GM12878 (cell line): ENCODE measurements at regions not wholly inside any gene's neighbourhood (a gene's known extent, or its start where the extent isn't known, plus 50 kb on each side); places are given as distances from the start of the nearest gene placed in this dataset.

Experiments used
- ASH2L ChIP-seq: fragments of 300-600, 200-600 bp; sonication (generic); IDR thresholded peaks from 2 replicates; pipeline ENCODE4 v1.6.1; 2017; ENCODE audit warnings: low read depth, mild to moderate bottlenecking, borderline replicate concordance
- ATF7 ChIP-seq: fragments of 450-650 bp; IDR thresholded peaks from 2 replicates; pipeline ENCODE4 v1.6.1; 2016; ENCODE audit warnings: low read depth, mild to moderate bottlenecking
- BMI1 ChIP-seq: fragments of 450-650 bp; IDR thresholded peaks from 2 replicates; pipeline ENCODE4 v1.6.1; 2016; ENCODE audit warnings: mild to moderate bottlenecking, moderate library complexity, borderline replicate concordance
- CTCF ChIP-seq, 3 experiments: IDR thresholded peaks in 2 of 3; conservative IDR thresholded peaks in 1 of 3; 2 replicates each; pipeline ENCODE4 v1.5.1; 2011; ENCODE audit warnings: low read depth in 3 of 3, low read length in 3 of 3, mild to moderate bottlenecking in 3 of 3, control low read depth in 2 of 3, moderate library complexity in 2 of 3, inconsistent platforms in 1 of 3, mixed read lengths in 1 of 3; ENCODE audit not compliant: control insufficient read depth in 2 of 3, insufficient read depth in 1 of 3; ENCODE audit errors: extremely low read depth in 1 of 3
- E2F4 ChIP-seq: IDR thresholded peaks from 2 replicates; pipeline ENCODE4 v1.6.1; 2012; ENCODE audit warnings: low read depth, low read length, improper control_type of control experiment
- FOXM1 ChIP-seq: IDR thresholded peaks from 2 replicates; pipeline ENCODE4 v1.6.1; 2012; ENCODE audit warnings: low read depth, mild to moderate bottlenecking, inconsistent platforms, low read length, moderate library complexity
- HDAC6 ChIP-seq: fragments of 200-600 bp; sonication (generic); IDR thresholded peaks from one replicate; pipeline ENCODE4 v1.8.0; 2017; ENCODE audit warnings: antibody characterized with exemption; ENCODE audit not compliant: unreplicated experiment
- IRF5 ChIP-seq: fragments of 450-650 bp; IDR thresholded peaks from 2 replicates; pipeline ENCODE4 v1.6.1; 2017; ENCODE audit warnings: borderline replicate concordance
- KDM1A ChIP-seq: fragments of 200-600 bp; sonication (generic); IDR thresholded peaks from 2 replicates; pipeline ENCODE4 v1.6.1; 2016; ENCODE audit warnings: borderline replicate concordance
- NFYB ChIP-seq: IDR thresholded peaks from 2 replicates; pipeline ENCODE4 v1.6.1; 2011; ENCODE audit warnings: low read depth, mild to moderate bottlenecking, low read length, improper control_type of control experiment, moderate library complexity; ENCODE audit not compliant: insufficient read depth
- NR2C2 ChIP-seq: IDR thresholded peaks from 2 replicates; pipeline ENCODE4 v1.6.1; 2011; ENCODE audit warnings: borderline replicate concordance, low read depth; ENCODE audit not compliant: control insufficient read depth, insufficient read length
- NR2F1 ChIP-seq: fragments of 450-650 bp; conservative IDR thresholded peaks from 2 replicates; pipeline ENCODE4 v1.6.1; 2017; ENCODE audit warnings: mild to moderate bottlenecking
- PBX3 ChIP-seq: IDR thresholded peaks from 2 replicates; pipeline ENCODE4 v1.6.1; 2011; ENCODE audit warnings: mild to moderate bottlenecking, low read depth, low read length, moderate library complexity; ENCODE audit not compliant: insufficient replicate concordance
- PML ChIP-seq: IDR thresholded peaks from 2 replicates; pipeline ENCODE4 v1.6.1; 2012; ENCODE audit warnings: low read length, inconsistent platforms
- POLR2A ChIP-seq: IDR thresholded peaks from 2 replicates; pipeline ENCODE4 v1.6.1; 2011; ENCODE audit warnings: low read depth, mild to moderate bottlenecking, low read length
- POLR2AphosphoS5 ChIP-seq: IDR thresholded peaks from 2 replicates; pipeline ENCODE4 v1.6.1; 2011; ENCODE audit warnings: mild to moderate bottlenecking, low read length, inconsistent platforms
- POU2F2 ChIP-seq: IDR thresholded peaks from 3 replicates; pipeline ENCODE4 v1.6.1; 2011; ENCODE audit warnings: low read depth, mild to moderate bottlenecking, low read length, borderline replicate concordance
- SMAD1 ChIP-seq: fragments of 450-650 bp; IDR thresholded peaks from 2 replicates; pipeline ENCODE4 v1.6.1; 2018; ENCODE audit warnings: mild to moderate bottlenecking, low read depth; ENCODE audit not compliant: partially characterized antibody
- SMAD5 ChIP-seq: IDR thresholded peaks from 2 replicates; pipeline ENCODE4 v1.6.1; 2016; ENCODE audit warnings: antibody characterized with exemption, low read depth
- SUPT20H ChIP-seq: IDR thresholded peaks from 2 replicates; pipeline ENCODE4 v1.6.1; 2011; ENCODE audit warnings: low read depth, mild to moderate bottlenecking, low read length, moderate library complexity, borderline replicate concordance; ENCODE audit not compliant: control insufficient read depth
- TCF12 ChIP-seq: IDR thresholded peaks from 2 replicates; pipeline ENCODE4 v1.6.1; 2011; ENCODE audit warnings: low read depth, mild to moderate bottlenecking, low read length
- USF2 ChIP-seq: IDR thresholded peaks from 2 replicates; pipeline ENCODE4 v1.6.1; 2011; ENCODE audit warnings: low read depth, low read length, improper control_type of control experiment, borderline replicate concordance
- ZBED1 ChIP-seq: IDR thresholded peaks from 2 replicates; pipeline ENCODE4 v1.6.1; 2016; ENCODE audit warnings: borderline replicate concordance
- ZNF274 ChIP-seq: IDR thresholded peaks from one replicate; pipeline ENCODE4 v1.8.0; 2011; ENCODE audit not compliant: insufficient read length, insufficient read depth
- ZSCAN29 ChIP-seq: fragments of 450-650 bp; IDR thresholded peaks from 2 replicates; pipeline ENCODE4 v1.6.1; 2017; ENCODE audit warnings: mild to moderate bottlenecking, moderate library complexity

- TF ChIP-seq POU2F2, result no peak
- 0 out of 2 replicates have a peak, but pooled peaks have one; percentile 12 for TF ChIP-seq ZSCAN29
- no peak for TF ChIP-seq SMAD5
- no peak for TF ChIP-seq PBX3
- no peak for TF ChIP-seq E2F4
- TF ChIP-seq ZBED1, result peak; percentile 83; the same call in 1 of the 2 replicates
- peak; percentile 98 for TF ChIP-seq ATF7
- no peak for TF ChIP-seq NFYB
- no peak for TF ChIP-seq KDM1A
- TF ChIP-seq TCF12, result no peak
- TF ChIP-seq SMAD1, result peak; percentile 19
- no peak for TF ChIP-seq SUPT20H
- TF ChIP-seq IRF5, result peak; percentile 42; the same call in 1 of the 2 replicates
- no peak for TF ChIP-seq NR2C2
- TF ChIP-seq NR2F1, result peak; percentile 90
- TF ChIP-seq POLR2A, result no peak
- no peak for TF ChIP-seq USF2
- TF ChIP-seq PML, result peak; percentile 73; the same call in 1 of the 2 replicates
- TF ChIP-seq HDAC6, result no peak
- no peak for TF ChIP-seq ZNF274
- TF ChIP-seq FOXM1, result peak; percentile 97; the same call in 1 of the 2 replicates
- peak; percentile 85 for TF ChIP-seq BMI1
- no peak for TF ChIP-seq ASH2L
- no peak for TF ChIP-seq CTCF (IDR thresholded peaks at IDR 0.05 in 2 of 3, conservative IDR thresholded peaks at IDR 0.05 in 1 of 3; ENCODE audit: control insufficient read depth in 2 of 3, extremely low read depth in 1 of 3, insufficient read depth in 1 of 3, low read depth in 3 of 3, low read length in 3 of 3)
- TF ChIP-seq POLR2AphosphoS5, result no peak
These were observed 73.7 kb downstream of the EDN1 start (continued) for GRCh38 chr6:12363651-12364381.
